Colonic mucosa (tissue), 4 donors: ENCODE measurements at regions not wholly inside any gene's neighbourhood (a gene's known extent, or its start where the extent isn't known, plus 50 kb on each side); places are given as distances from the start of the nearest gene placed in this dataset.

Source experiments
- DNase-seq: peaks from one replicate; pipeline ENCODE4 v3.0.0-alpha.2; 2020
- H3K27ac ChIP-seq: fragments of 200-600 bp; one replicate; pipeline ENCODE4 v1.8.0; 2021
- H3K27me3 ChIP-seq: fragments of 200-600 bp; one replicate; pipeline ENCODE4 v1.8.0; 2021
- H3K36me3 ChIP-seq: fragments of 200-600 bp; one replicate; pipeline ENCODE4 v1.8.0; 2021
- H3K4me1 ChIP-seq: fragments of 200-600 bp; one replicate; pipeline ENCODE4 v1.8.0; 2021; ENCODE audit warnings: mild to moderate bottlenecking
- H3K4me3 ChIP-seq: fragments of 200-600 bp; one replicate; pipeline ENCODE4 v1.8.0; 2021
- H3K9ac ChIP-seq, 2 donors: one replicate each; pipeline ENCODE4 v1.7.0; 2013; ENCODE audit warnings: control low read depth in 2 of 2, low read depth in 2 of 2, low read length in 2 of 2
- H3K9me3 ChIP-seq: fragments of 200-600 bp; one replicate; pipeline ENCODE4 v1.8.0; 2021
- CTCF ChIP-seq: fragments of 200-600 bp; IDR thresholded peaks from one replicate; pipeline ENCODE4 v1.8.0; 2022; ENCODE audit warnings: antibody characterized with exemption, mild to moderate bottlenecking
- intact Hi-C: fragments of 100-400 bp; cut with DNase I; formaldehyde crosslinking; loops from one replicate; pipeline ENCODE4 v1.14.1; 2022
- donor health status: healthy.
- donor health status: DM: no; HTN: no; CAD: no.
- donor health status: DM: no; HTN: no; CAD: no.

- DNase-seq: no peak
- no peak overlapping the region for H3K27ac ChIP-seq
- intact Hi-C loops: no loop called here
- no peaks in the 10 kb centered on the region for H3K9me3 ChIP-seq
- no peaks in the 10 kb centered on the region for H3K27me3 ChIP-seq
- H3K9ac ChIP-seq: no peak overlapping the region
- TF ChIP-seq CTCF: no peak
- no peaks in the 10 kb centered on the region for H3K36me3 ChIP-seq
- no peaks in the 10 kb centered on the region for H3K4me1 ChIP-seq
- no peak overlapping the region for H3K4me3 ChIP-seq
Observed at GRCh38 chr10:28940158-28940888, 263.0 kb downstream of the BAMBI start.

- Histone ChIP-seq H3K4me3 (no peak overlapping the region), H3K36me3 (no peaks in the 10 kb centered on the region), H3K9me3 (no peaks in the 10 kb centered on the region), H3K27ac (no peak overlapping the region), H3K9ac (no peak overlapping the region), H3K27me3 (no peaks in the 10 kb centered on the region), H3K4me1 (no peaks in the 10 kb centered on the region)
- intact Hi-C loops: no loop called here
- no peak for TF ChIP-seq CTCF
- DNase-seq: no peak
Observed at GRCh38 chr10:28942012-28942411, 264.7 kb downstream of the BAMBI start.

GRCh38 chr10:28945959-28946358 is 268.6 kb downstream of the BAMBI start:
- no peak for TF ChIP-seq CTCF
- Histone ChIP-seq H3K36me3 (no peaks in the 10 kb centered on the region), H3K4me1 (no peaks in the 10 kb centered on the region), H3K4me3 (no peak overlapping the region), H3K9ac (no peak overlapping the region), H3K27me3 (no peaks in the 10 kb centered on the region), H3K27ac (no peak overlapping the region), H3K9me3 (no peaks in the 10 kb centered on the region)
- intact Hi-C loops: no loop called here
- DNase-seq: no peak

- H3K27me3 ChIP-seq: no peaks in the 10 kb centered on the region
- no peaks in the 10 kb centered on the region for H3K36me3 ChIP-seq
- intact Hi-C loops: no loop called here
- TF ChIP-seq CTCF: no peak
- DNase-seq: no peak
- H3K9me3 ChIP-seq: no peaks in the 10 kb centered on the region
- no peaks in the 10 kb centered on the region for H3K4me1 ChIP-seq
- no peak overlapping the region for H3K9ac ChIP-seq
- no peak overlapping the region for H3K27ac ChIP-seq
- no peak overlapping the region for H3K4me3 ChIP-seq
Observed at GRCh38 chr10:28946479-28946878, 269.2 kb downstream of the BAMBI start.

- no peak for TF ChIP-seq CTCF
- intact Hi-C loops: no loop called here
- no peak overlapping the region for H3K27ac ChIP-seq
- no peak overlapping the region for H3K9ac ChIP-seq
- H3K4me1 ChIP-seq: no peaks in the 10 kb centered on the region
- H3K4me3 ChIP-seq: no peak overlapping the region
- H3K9me3 ChIP-seq: no peaks in the 10 kb centered on the region
- DNase-seq: no peak
- no peaks in the 10 kb centered on the region for H3K36me3 ChIP-seq
- no peaks in the 10 kb centered on the region for H3K27me3 ChIP-seq
Observed at GRCh38 chr10:28947171-28947570, 269.9 kb downstream of the BAMBI start.
